ENCODE measurements at regions not wholly inside any gene's neighbourhood (a gene's known extent, or its start where the extent isn't known, plus 50 kb on each side); places are given as distances from the start of the nearest gene placed in this dataset.

DNA sequence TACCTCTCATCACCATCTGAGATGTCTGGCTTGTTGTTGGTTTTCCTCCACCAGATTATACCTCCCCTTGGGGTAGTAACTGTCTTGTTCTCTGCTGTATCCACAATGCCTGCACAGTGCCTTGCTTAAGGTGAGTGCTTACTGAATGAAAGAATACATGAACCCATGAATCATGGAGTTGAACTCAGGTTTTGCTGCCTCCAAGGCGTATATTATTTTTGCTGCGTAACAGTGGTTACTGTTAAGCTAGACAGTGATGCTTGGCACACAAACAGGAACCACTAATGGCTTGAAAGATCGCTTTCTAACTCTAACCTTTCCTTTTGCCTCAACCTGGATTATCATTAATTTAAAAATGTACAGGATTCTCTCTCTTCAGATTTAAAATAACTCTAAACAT, 695.8 kb downstream of the TOX3 start:
- no peak for DNase-seq (ENCODE audit: low spot score in 2 of 2)

DNA sequence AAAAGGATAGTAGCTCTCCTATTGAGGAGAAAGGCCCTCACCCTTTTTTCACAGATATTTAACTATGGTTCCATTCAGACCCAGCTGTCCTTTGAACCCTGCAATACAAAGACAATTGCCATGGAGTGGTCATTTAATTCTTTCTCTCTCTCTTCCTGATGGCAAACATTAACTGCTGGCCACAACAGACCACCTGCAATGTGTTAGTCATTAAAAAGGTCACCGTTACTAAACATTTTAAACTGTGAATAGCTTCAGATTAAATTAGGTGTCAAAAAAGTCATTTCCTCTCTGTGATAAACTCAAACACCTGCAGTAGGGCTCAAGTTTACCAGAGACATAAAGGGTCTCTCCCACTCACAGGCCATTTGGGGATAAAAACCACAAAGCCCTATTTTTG, 697.2 kb downstream of the TOX3 start:
- Histone ChIP-seq H3K27me3 (no peaks in the 10 kb centered on the region), H3K4me1 (no peaks in the 10 kb centered on the region), H3K27ac (no peak overlapping the region), H3K9me3 (peaks cover 0 to 8% of the 10 kb centered on the region in 2 donors), H3K4me3 (no peak overlapping the region), H3K36me3 (no peaks in the 10 kb centered on the region)
- no peak for DNase-seq (ENCODE audit: low spot score in 2 of 2)
- TF ChIP-seq POLR2A (IDR thresholded peaks at IDR 0.05) (no peak), POLR2AphosphoS5 (IDR thresholded peaks at IDR 0.05) (no peak)
- TF ChIP-seq, protein P1, sequence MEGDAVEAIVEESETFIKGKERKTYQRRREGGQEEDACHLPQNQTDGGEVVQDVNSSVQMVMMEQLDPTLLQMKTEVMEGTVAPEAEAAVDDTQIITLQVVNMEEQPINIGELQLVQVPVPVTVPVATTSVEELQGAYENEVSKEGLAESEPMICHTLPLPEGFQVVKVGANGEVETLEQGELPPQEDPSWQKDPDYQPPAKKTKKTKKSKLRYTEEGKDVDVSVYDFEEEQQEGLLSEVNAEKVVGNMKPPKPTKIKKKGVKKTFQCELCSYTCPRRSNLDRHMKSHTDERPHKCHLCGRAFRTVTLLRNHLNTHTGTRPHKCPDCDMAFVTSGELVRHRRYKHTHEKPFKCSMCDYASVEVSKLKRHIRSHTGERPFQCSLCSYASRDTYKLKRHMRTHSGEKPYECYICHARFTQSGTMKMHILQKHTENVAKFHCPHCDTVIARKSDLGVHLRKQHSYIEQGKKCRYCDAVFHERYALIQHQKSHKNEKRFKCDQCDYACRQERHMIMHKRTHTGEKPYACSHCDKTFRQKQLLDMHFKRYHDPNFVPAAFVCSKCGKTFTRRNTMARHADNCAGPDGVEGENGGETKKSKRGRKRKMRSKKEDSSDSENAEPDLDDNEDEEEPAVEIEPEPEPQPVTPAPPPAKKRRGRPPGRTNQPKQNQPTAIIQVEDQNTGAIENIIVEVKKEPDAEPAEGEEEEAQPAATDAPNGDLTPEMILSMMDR (IDR thresholded peaks at IDR 0.05), result no peak
- intact Hi-C loops (cut with DNase I; ENCODE audit: low total_unique reads), result no loop called here

More for the DNA sequence above, 695.8 kb downstream of the TOX3 start:
- no peaks in the 10 kb centered on the region for H3K27me3 ChIP-seq
- H3K9me3 ChIP-seq, result peaks cover 0 to 8% of the 10 kb centered on the region in 2 donors
- H3K27ac ChIP-seq, result no peak overlapping the region
- intact Hi-C loops (cut with DNase I; ENCODE audit: low total_unique reads), result no loop called here
- TF ChIP-seq POLR2A (IDR thresholded peaks at IDR 0.05), result no peak
- H3K4me3 ChIP-seq, result no peak overlapping the region
- no peaks in the 10 kb centered on the region for H3K36me3 ChIP-seq
- H3K4me1 ChIP-seq, result no peaks in the 10 kb centered on the region

DNA sequence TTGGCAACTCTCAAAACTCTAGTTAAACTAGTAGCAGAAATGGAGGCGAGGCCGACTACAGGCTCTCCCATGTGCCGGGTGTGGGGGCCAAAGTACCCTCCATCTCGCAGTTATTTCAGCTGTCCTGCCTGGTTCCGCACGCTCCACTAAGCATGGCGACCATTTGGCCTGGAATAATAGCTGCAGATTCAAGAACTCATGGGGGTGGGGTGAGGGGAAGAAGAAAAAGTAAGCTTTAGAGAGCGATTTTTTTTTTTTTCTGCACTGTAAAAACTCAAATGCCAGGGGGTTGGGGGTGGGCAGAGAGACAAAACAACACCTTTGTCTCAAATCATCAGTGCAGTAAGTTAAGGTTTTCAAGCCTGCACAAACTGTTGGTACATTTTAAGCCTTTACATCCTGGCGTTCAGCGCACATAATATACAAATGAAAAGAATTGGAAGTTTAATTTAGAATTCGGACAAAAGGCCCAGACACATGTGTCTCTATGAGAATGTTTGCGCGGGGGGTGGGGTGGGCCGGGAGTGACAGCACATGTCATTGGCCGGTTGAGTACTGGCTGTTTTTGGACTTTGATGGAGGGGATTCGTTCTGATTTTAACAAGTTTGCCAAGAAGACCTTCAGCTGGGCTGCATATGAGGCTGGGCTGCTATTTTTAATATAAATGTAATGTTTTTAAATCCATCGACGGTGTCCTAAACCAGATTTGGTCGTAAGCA, 694.7 kb upstream of the SALL1 start:
- intact Hi-C loops (cut with DNase I; ENCODE audit: low total_unique reads), result no loop called here
- no peak for DNase-seq (ENCODE audit: low spot score in 2 of 2)
- Histone ChIP-seq H3K9me3 (no peaks in the 10 kb centered on the region), H3K4me1 (no peaks in the 10 kb centered on the region), H3K27me3 (no peaks in the 10 kb centered on the region), H3K4me3 (no peak overlapping the region), H3K36me3 (no peaks in the 10 kb centered on the region), H3K27ac (no peak overlapping the region)
- TF ChIP-seq POLR2AphosphoS5 (IDR thresholded peaks at IDR 0.05), result no peak
- no peak for TF ChIP-seq POLR2A (IDR thresholded peaks at IDR 0.05)
- TF ChIP-seq, protein P1 (IDR thresholded peaks at IDR 0.05), result no peak

DNA sequence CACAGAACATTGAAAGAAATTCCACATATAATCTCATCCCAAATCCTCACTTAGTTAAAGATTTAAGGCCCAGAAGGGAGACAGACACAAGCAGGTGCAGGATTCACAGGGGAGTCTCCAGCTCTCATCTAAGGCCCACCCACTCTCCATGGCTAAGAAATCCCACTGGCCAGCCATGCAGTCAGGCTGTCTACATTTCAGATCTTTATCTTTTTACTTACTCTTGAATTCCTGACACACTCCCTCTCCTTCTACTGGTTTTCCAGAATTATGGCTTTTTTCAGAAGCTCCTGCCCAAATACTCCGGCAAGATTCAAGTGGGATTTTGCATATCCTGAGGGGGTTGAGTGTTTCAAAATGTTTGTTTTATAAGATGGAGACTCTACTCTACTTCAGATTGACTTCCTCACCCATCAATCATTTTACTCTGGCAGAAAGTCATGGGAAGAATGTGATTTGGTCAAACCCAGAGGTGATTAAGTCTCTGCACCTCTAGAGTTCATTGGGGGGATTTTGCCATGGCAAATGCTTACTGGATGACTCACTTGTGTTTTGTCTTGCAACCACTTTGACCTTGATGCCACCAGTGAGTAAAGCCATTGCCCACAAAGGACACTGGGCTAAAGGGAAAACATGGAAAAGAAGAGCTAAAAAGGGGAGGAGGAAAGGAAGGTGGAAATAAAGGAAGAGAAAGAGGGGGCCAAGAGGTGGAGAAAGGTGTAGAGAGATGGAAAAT, 688.8 kb upstream of the SALL1 start:
- Histone ChIP-seq H3K27ac (no peak overlapping the region), H3K27me3 (no peaks in the 10 kb centered on the region), H3K4me3 (no peak overlapping the region), H3K4me1 (no peaks in the 10 kb centered on the region), H3K9me3 (no peaks in the 10 kb centered on the region), H3K36me3 (no peaks in the 10 kb centered on the region)
- TF ChIP-seq, protein P1 (IDR thresholded peaks at IDR 0.05), result no peak
- TF ChIP-seq POLR2A (IDR thresholded peaks at IDR 0.05) (no peak), POLR2AphosphoS5 (IDR thresholded peaks at IDR 0.05) (no peak)
- intact Hi-C loops (cut with DNase I; ENCODE audit: low total_unique reads), result loop anchor here (2.0 kb wide), 1 partner anchor 61 kb away; no protein-coding TSS in a partner anchor
- no peak for DNase-seq (ENCODE audit: low spot score in 2 of 2)

DNA sequence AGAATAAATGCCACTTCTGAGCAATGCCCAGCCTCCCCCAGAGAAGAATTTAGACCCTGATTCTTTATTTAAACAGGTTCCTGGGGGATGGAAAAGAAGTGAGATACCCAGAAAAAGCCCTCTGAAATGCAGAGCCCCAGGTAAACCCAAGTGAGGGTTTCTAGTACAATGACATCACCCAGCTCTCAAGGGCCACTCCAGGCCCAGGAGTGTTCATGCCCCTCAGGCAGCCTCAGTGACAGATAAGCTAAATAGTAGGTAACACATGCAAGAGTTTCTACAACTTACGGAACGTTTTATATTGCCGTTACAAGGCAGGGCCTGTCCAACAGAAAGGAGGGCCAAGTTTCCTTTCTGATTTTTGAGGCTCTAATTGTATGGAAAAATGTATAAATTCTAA, 683.7 kb upstream of the SALL1 start:
- Histone ChIP-seq H3K4me3 (no peak overlapping the region), H3K27me3 (no peaks in the 10 kb centered on the region), H3K36me3 (no peaks in the 10 kb centered on the region), H3K4me1 (no peaks in the 10 kb centered on the region), H3K9me3 (no peaks in the 10 kb centered on the region), H3K27ac (no peak overlapping the region)
- intact Hi-C loops (cut with DNase I; ENCODE audit: low total_unique reads), result no loop called here
- DNase-seq (ENCODE audit: low spot score in 2 of 2), result no peak
- TF ChIP-seq POLR2AphosphoS5 (IDR thresholded peaks at IDR 0.05), result no peak
- TF ChIP-seq POLR2A (IDR thresholded peaks at IDR 0.05), result no peak
- TF ChIP-seq, protein P1 (IDR thresholded peaks at IDR 0.05), result no peak

Data from breast epithelium (tissue), 4 donors.